AG10803 (cell line): ENCODE measurements at regions not wholly inside any gene's neighbourhood (a gene's known extent, or its start where the extent isn't known, plus 50 kb on each side); places are given as distances from the start of the nearest gene placed in this dataset.

Experiments
- DNase-seq: peaks from one replicate; pipeline ENCODE4 v3.0.0; 2010; ENCODE audit warnings: low read depth
- H3K4me3 ChIP-seq: 2 replicates; pipeline ENCODE4 v1.5.1; 2011; ENCODE audit warnings: mild to moderate bottlenecking, low read length, control low read depth
- TF ChIP-seq, protein P1 (sequence below): conservative IDR thresholded peaks from 2 replicates; pipeline ENCODE4 v1.5.1; 2011; ENCODE audit warnings: mild to moderate bottlenecking, low read length, control low read depth, inconsistent platforms

DNA sequence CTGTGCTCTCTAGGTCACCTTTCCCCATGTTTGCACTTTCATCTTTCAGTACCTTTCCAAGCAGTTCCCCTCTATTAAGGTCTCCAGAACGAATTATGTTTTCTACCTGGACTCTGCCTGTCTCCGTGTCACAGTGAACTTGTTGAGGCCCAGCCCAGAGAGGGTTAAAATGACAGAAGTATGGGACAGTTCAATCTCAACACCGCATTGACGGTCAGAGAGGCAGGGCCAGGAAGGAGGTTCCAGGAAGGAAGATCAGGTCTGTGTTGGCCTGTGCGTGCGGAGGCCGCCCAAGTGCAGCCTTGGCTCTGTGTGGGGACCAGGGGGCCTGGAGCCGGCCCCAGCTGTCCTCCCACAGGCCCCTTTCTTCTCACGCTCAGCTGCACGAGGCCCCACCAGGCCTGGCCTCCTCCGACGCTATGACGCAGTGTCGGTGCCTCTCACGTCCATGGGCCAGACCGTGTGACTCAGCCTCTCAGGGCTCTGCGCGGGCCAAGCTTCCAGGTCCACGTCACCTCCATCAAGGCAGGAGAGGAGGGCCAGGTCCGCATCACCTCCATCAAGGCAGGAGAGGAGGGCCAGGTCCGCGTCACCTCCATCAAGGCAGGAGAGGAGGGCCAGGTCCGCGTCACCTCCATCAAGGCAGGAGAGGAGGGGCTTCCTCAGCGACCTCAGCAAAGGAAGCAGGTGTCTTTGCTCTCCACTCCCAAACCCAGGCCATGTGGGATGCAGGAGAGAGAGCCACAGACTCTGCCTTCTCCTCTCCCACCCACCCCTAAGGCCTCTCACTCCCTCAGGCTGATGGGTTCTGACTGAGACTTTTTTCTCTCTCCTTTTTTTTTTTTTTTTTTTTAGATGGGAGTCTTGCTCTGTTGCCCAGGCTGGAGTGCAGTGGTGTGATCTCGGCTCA, 83.1 kb downstream of the CPN2 start:
- TF ChIP-seq, protein P1, sequence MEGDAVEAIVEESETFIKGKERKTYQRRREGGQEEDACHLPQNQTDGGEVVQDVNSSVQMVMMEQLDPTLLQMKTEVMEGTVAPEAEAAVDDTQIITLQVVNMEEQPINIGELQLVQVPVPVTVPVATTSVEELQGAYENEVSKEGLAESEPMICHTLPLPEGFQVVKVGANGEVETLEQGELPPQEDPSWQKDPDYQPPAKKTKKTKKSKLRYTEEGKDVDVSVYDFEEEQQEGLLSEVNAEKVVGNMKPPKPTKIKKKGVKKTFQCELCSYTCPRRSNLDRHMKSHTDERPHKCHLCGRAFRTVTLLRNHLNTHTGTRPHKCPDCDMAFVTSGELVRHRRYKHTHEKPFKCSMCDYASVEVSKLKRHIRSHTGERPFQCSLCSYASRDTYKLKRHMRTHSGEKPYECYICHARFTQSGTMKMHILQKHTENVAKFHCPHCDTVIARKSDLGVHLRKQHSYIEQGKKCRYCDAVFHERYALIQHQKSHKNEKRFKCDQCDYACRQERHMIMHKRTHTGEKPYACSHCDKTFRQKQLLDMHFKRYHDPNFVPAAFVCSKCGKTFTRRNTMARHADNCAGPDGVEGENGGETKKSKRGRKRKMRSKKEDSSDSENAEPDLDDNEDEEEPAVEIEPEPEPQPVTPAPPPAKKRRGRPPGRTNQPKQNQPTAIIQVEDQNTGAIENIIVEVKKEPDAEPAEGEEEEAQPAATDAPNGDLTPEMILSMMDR: no peak
- no peak overlapping the region for H3K4me3 ChIP-seq

DNA sequence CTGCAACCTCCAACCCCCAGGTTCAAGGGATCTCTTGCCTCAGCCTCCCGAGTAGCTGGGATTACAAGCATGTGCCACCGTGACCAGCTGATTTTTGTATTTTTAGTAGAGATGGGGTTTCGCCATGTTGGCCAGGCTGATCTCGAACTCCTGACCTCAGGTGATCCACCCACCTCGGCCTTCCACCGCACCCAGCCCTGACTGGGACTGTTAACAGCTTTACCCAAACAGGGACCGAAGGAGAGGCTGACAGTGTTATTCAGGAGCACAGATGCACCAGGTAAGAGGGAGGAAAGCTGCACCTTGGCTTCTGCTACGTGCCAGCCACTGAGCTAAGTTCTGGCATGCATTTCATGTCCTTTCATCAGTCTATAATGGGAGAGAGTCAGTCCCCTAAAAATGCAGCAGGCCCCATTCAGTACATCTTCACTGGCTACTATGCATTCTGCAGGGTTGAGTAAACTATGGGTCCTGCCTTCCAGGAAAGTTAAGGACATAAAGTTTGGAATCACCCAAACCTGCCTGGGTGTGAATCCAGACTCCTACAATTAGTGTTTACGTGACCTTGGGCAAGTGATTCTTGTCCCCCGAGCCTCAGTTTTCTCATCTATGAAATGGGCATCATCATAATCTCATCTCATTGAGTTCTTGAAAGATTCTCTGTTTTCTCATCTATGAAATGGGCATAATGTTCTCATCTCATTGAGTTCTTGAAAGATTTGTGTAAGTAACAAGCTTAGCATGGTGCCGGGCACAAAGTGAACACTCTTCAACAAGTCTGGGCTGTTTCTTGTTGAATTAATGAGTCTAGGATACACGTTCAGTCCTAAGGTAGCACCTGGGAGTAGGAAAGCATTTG, 82.2 kb downstream of the CPN2 start:
- H3K4me3 ChIP-seq: no peak overlapping the region
- DNase-seq: no peak
- TF ChIP-seq, protein P1: no peak

More for the DNA sequence above, 83.1 kb downstream of the CPN2 start:
- DNase-seq: no peak

DNA sequence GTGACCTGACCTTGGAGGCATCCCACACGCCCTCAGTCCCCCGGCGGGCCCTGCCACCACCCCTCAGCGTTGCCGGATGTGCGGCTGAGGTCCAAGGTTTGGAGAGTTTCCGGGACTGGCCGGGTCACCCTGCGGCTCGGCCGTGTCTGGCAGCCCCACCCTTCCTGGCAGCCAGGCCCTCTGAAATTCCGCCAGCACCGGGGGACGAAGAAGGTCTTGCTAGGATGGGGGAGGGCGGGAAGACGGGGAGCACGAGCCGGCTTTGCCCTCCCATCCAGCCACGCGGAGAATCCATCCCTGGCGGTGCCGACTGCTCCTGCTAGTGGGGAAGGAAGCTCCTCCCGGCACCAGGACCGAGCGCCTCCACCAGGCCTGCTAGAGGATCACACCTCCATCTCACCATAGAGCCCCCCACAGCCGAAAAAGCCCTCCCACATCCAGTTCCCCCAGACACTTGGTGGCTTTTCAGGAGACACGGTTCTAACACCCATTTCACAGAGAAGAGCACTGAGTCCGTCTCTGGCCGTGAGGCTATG, 81.5 kb downstream of the CPN2 start:
- no peak overlapping the region for H3K4me3 ChIP-seq
- TF ChIP-seq, protein P1: peak; percentile 29; the same call in 1 of the 2 replicates
- DNase-seq: peak; percentile 44

DNA sequence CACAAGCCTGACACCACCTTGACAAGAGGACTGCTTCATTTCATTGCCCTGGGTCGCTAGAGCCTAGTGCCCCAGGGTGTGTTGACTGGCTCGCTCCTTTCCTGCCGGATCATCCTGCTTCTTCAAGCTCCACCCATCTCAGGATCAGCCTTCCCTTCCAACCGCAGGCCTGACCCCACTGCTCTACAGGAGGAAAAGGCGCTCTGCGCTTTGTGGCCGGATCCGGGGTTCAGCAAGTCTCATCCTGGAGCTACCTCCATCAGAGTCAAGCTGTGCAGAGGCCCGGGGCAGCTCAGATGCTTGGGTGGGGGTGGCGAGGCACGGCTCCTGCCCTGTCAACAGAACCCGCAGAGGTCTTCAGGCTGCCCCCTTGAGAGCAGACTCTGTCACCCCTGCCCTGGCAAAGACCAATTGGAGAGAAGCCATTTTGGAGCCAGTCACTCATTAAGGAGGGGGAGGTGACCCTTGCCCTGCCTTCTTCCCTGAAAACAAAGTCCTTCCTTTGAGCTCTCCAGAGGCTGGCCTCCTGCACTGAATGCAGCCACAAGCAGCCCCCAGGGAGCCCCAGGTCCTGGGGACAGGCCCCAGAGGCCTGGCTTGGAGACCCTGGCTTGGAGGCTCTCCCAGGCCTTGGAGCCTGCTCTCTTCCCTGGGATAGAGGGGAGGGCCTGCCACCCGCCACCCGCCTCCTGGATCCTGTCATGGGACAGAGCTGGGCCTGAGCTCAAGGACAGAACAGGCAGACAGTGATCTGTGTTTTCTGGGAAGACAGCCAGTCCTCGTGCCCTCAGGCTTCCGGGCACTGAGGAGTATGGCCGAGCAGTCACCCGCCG, 80.3 kb downstream of the CPN2 start:
- peak; percentile 54 for DNase-seq
- no peak overlapping the region for H3K4me3 ChIP-seq
- TF ChIP-seq, protein P1: no peak

DNA sequence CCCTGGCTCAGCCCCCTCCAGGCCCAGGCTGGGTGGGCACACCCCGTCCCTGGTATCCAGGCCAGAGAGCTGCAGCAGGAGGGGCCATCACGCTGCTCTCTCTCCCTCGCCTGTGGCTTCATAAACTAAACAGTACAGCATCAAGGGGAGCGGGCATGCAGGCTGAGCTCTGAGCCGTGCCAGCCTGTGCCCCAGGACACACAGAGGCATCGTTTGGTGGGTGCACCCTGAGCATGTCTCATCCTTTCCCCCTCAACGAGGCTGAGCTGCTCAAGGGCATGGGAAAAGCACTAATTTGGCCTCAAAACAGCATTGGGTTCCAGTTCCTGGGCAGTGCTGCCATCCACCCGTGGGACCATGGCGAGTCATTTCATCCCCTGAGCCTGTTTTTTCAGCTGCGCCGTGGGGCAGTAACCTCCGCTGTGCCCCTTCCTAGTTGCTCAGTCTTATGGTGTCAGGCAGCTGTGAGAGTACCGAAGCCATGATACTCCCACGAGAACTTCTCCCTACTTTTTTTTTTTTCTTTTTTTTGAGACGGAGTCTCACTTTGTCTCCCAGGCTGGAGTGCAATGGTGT, 79.6 kb downstream of the CPN2 start:
- H3K4me3 ChIP-seq: no peak overlapping the region
- TF ChIP-seq, protein P1: no peak
- DNase-seq: no peak

DNA sequence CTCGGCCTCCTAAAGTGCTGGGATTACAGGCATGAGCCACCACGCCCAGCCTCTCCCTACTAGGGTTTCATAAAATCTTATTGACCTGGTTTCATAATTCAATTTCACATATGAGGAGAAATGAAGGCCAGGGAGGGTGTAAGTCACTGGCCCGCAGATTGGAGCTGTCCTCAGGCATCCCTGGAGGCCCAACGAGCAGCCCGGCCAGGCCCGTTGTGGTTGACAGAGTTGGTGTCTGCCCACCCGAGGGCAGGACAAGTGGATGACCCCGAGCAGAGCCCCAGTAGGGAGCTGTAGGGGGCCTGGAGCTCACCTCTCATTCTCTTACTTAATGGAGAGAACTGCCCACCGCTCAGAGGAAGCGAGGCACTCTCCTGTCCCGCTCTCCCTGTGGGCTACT, 78.9 kb downstream of the CPN2 start:
- H3K4me3 ChIP-seq: no peak overlapping the region
- TF ChIP-seq, protein P1: no peak
- DNase-seq: no peak
